M059J (cell line): ENCODE measurements at regions not wholly inside any gene's neighbourhood (a gene's known extent, or its start where the extent isn't known, plus 50 kb on each side); places are given as distances from the start of the nearest gene placed in this dataset.
"Not testable (repeated sequence)": the region's sequence is repeated elsewhere in the genome, so short reads cannot be mapped to it uniquely, and the experiment has no call there.

Source experiments
- DNase-seq: peaks from one replicate; pipeline ENCODE4 v3.0.0-alpha.2; 2012; ENCODE audit warnings: low read depth

GRCh38 chr18:27581296-27581904 lies 396.3 kb upstream of the CHST9 start:
- no peak for DNase-seq

- DNase-seq = no peak
These were observed 394.3 kb upstream of the CHST9 start for GRCh38 chr18:27579364-27579763.

- no peak for DNase-seq
These were observed 392.6 kb upstream of the CHST9 start for GRCh38 chr18:27577752-27578151.

GRCh38 chr18:27577265-27577664 lies 392.2 kb upstream of the CHST9 start:
- DNase-seq = no peak

- no peak for DNase-seq
These were observed 382.3 kb upstream of the CHST9 start for GRCh38 chr18:27567434-27567833.

GRCh38 chr18:27564066-27564465 lies 379.0 kb upstream of the CHST9 start:
- no peak for DNase-seq

GRCh38 chr18:27558388-27559155 lies 373.5 kb upstream of the CHST9 start:
- DNase-seq = no peak

- no peak for DNase-seq
These were observed 371.6 kb upstream of the CHST9 start for GRCh38 chr18:27556741-27557140.

- DNase-seq = no peak
These were observed 364.4 kb upstream of the CHST9 start for GRCh38 chr18:27549335-27550039.

- no peak for DNase-seq
These were observed 361.9 kb upstream of the CHST9 start for GRCh38 chr18:27546991-27547390.

- no peak for DNase-seq
These were observed 359.1 kb upstream of the CHST9 start for GRCh38 chr18:27544206-27544605.

GRCh38 chr18:27541293-27541692 lies 356.2 kb upstream of the CHST9 start:
- no peak for DNase-seq

- no peak for DNase-seq
These were observed 355.0 kb upstream of the CHST9 start for GRCh38 chr18:27540111-27540510.

- no peak for DNase-seq
These were observed 343.9 kb upstream of the CHST9 start for GRCh38 chr18:27528925-27529521.

- no peak for DNase-seq
These were observed 342.7 kb upstream of the CHST9 start for GRCh38 chr18:27527856-27528255.

- DNase-seq = no peak
These were observed 335.3 kb upstream of the CHST9 start for GRCh38 chr18:27520401-27520800.

- not testable (repeated sequence) for DNase-seq
These were observed 325.0 kb upstream of the CHST9 start for GRCh38 chr18:27510036-27510633.

- no peak for DNase-seq
These were observed 316.6 kb upstream of the CHST9 start for GRCh38 chr18:27501671-27502070.

GRCh38 chr18:27500531-27500930 lies 315.4 kb upstream of the CHST9 start:
- no peak for DNase-seq

- no peak for DNase-seq
These were observed 312.1 kb upstream of the CHST9 start for GRCh38 chr18:27497246-27497645.

- no peak for DNase-seq
These were observed 308.1 kb upstream of the CHST9 start for GRCh38 chr18:27493182-27493581.

- no peak for DNase-seq
These were observed 306.7 kb upstream of the CHST9 start for GRCh38 chr18:27491772-27492171.
